K562 (cell line): ENCODE measurements at regions not wholly inside any gene's neighbourhood (a gene's known extent, or its start where the extent isn't known, plus 50 kb on each side); places are given as distances from the start of the nearest gene placed in this dataset.

ENCODE experiments used
- ATAC-seq: fragments of 200-7000 bp; cut with Tn5 transposase; 3 replicates; pipeline ENCODE4 v1.9.1; 2020; ENCODE audit warnings: moderate library complexity
- BruUV-seq: library from RNA; stranded (reverse); fragments of 400-500 nt; replicated peaks from 2 replicates; lab custom pipeline; 2021; lab: Mats Ljungman, UMichigan
- CTCF ChIA-PET: fragments of 300-600 bp; formaldehyde crosslinking; extraction: SDS; loops from one replicate; lab custom pipeline; 2021; ENCODE audit warnings: low intra/inter-chr PET ratio; lab: Yijun Ruan, JAX
- POLR2A ChIA-PET: fragments of 300-600, 350-650 bp; sonication (Branson Sonifier 250); formaldehyde crosslinking; extraction: SDS; loops from one replicate; lab custom pipeline; 2021; ENCODE audit warnings: antibody characterized with exemption, inconsistent platforms; lab: Yijun Ruan, JAX
- DNase-seq, 4 experiments: peaks; one replicate each; pipeline versions ENCODE4 v3.0.0 to v3.0.0-alpha.2; 2011 to 2018; ENCODE audit warnings: low spot score in 3 of 4, mixed read lengths in 3 of 4; ENCODE audit errors: extremely low read depth in 1 of 4
- FAIRE-seq: peaks from 2 replicates; lab custom pipeline; 2011; peaks lifted over from hg19 to GRCh38; lab: Jason Lieb, UNC
- H2AFZ ChIP-seq: 2 replicates; pipeline ENCODE4 v1.6.0; 2011; ENCODE audit warnings: low read depth, low read length, control low read depth, inconsistent platforms
- H3K27ac ChIP-seq: fragments of 200-600 bp; 3 replicates; pipeline ENCODE4 v1.8.0; 2011; ENCODE audit warnings: low read depth, mild to moderate bottlenecking, control low read depth, inconsistent platforms, low read length, moderate library complexity, mixed read lengths; ENCODE audit errors: extremely low read depth
- H3K27me3 ChIP-seq, 2 experiments: fragments of 300-600 bp in 1 of 2; 2 replicates in 1 of 2; 3 replicates in 1 of 2; pipeline versions ENCODE4 v1.6.0 to v1.8.0; 2011; ENCODE audit warnings: inconsistent platforms in 2 of 2, low read length in 2 of 2, mild to moderate bottlenecking in 1 of 2, mixed read lengths in 1 of 2, moderate library complexity in 1 of 2; ENCODE audit not compliant: control insufficient read depth in 2 of 2, insufficient read depth in 2 of 2
- H3K36me3 ChIP-seq: fragments of 300-600 bp; 3 replicates; pipeline ENCODE4 v1.8.0; 2011; ENCODE audit warnings: mild to moderate bottlenecking, low read length, inconsistent platforms; ENCODE audit not compliant: control insufficient read depth, insufficient read depth
- H3K4me1 ChIP-seq, 2 experiments: fragments of 200-600 bp in 1 of 2; replicated peaks in 1 of 2; 2 replicates in 1 of 2; 3 replicates in 1 of 2; pipeline versions ENCODE4 v1.5.1 to v1.8.0; 2011; ENCODE audit warnings: inconsistent platforms in 2 of 2, low read length in 2 of 2, mild to moderate bottlenecking in 1 of 2, mixed read lengths in 1 of 2, moderate library complexity in 1 of 2; ENCODE audit not compliant: control insufficient read depth in 2 of 2, insufficient read depth in 2 of 2
- H3K4me2 ChIP-seq: 2 replicates; pipeline ENCODE4 v1.6.1; 2011; ENCODE audit warnings: low read length, control low read depth, inconsistent platforms, mixed read lengths; ENCODE audit not compliant: insufficient read depth
- H3K4me3 ChIP-seq: fragments of 200-600 bp; sonication (generic), shearing (Covaris generic); 2 replicates; pipeline ENCODE4 v1.5.1; 2016; ENCODE audit warnings: control low read depth, inconsistent platforms
- H3K79me2 ChIP-seq: fragments of 200-600 bp; 3 replicates; pipeline ENCODE4 v1.8.0; 2011; ENCODE audit warnings: low read length, inconsistent platforms; ENCODE audit not compliant: control insufficient read depth, insufficient read depth
- H3K9ac ChIP-seq, 2 experiments: 2 replicates each; pipeline versions ENCODE4 v1.6.0 to v1.6.1; 2011; ENCODE audit warnings: low read depth in 2 of 2, low read length in 2 of 2, control low read depth in 1 of 2, inconsistent platforms in 1 of 2, mild to moderate bottlenecking in 1 of 2, mixed read lengths in 1 of 2; ENCODE audit not compliant: insufficient read depth in 1 of 2
- H3K9me1 ChIP-seq: one replicate; pipeline ENCODE4 v1.6.0; 2011; ENCODE audit warnings: inconsistent platforms, mild to moderate bottlenecking, low read length, moderate library complexity; ENCODE audit not compliant: control insufficient read depth, insufficient read depth
- H3K9me3 ChIP-seq: replicated peaks from 2 replicates; pipeline ENCODE4 v1.5.1; 2011; ENCODE audit warnings: low read depth, low read length, inconsistent platforms; ENCODE audit not compliant: control insufficient read depth, insufficient read depth
- H4K20me1 ChIP-seq: replicated peaks from 2 replicates; pipeline ENCODE4 v1.6.1; 2011; ENCODE audit warnings: low read length, inconsistent platforms, mixed read lengths; ENCODE audit not compliant: control insufficient read depth, insufficient read depth
- BCLAF1 ChIP-seq, 2 experiments: fragments of 450-650 bp in 1 of 2; IDR thresholded peaks; 2 replicates each; pipeline ENCODE4 v1.6.1; 2011 to 2017; ENCODE audit warnings: low read depth in 2 of 2, antibody characterized with exemption in 1 of 2, borderline replicate concordance in 1 of 2, low read length in 1 of 2, mild to moderate bottlenecking in 1 of 2, mixed read lengths in 1 of 2; ENCODE audit not compliant: control insufficient read depth in 1 of 2
- CTCF ChIP-seq, 3 experiments: IDR thresholded peaks in 2 of 3; conservative IDR thresholded peaks in 1 of 3; 2 replicates each; pipeline ENCODE4 v1.5.1; 2011 to 2012; ENCODE audit warnings: low read length in 3 of 3, mild to moderate bottlenecking in 3 of 3, control low read depth in 2 of 3, improper control_type of control experiment in 1 of 3, inconsistent platforms in 1 of 3, low read depth in 1 of 3, mixed read lengths in 1 of 3, moderate library complexity in 1 of 3; ENCODE audit not compliant: insufficient read depth in 2 of 3
- ELK3 ChIP-seq: fragments of 450-650 bp; formaldehyde crosslinking; IDR thresholded peaks from 2 replicates; pipeline ENCODE4 v1.4.0; 2020; ENCODE audit warnings: mild to moderate bottlenecking
- MYC ChIP-seq, 2 experiments: fragments of 250-450 bp in 1 of 2; sonication (Bioruptor Pico) in 1 of 2; IDR thresholded peaks; 2 replicates each; pipeline versions ENCODE4 v1.5.1 to v1.6.1; 2012 to 2021; ENCODE audit warnings: low read depth in 2 of 2, borderline replicate concordance in 1 of 2, improper control_type of control experiment in 1 of 2, low read length in 1 of 2, mild to moderate bottlenecking in 1 of 2, moderate library complexity in 1 of 2
- SMARCA4 ChIP-seq: fragments of 450-650 bp; IDR thresholded peaks from 2 replicates; pipeline ENCODE4 v1.6.1; 2016
- TAF7 ChIP-seq: fragments of 450-650 bp; IDR thresholded peaks from 2 replicates; pipeline ENCODE4 v1.6.1; 2016; ENCODE audit warnings: missing genetic modification characterization, missing compliant biosample characterization
- XRCC4 ChIP-seq: IDR thresholded peaks from one replicate; pipeline ENCODE4 v1.6.1; 2011; ENCODE audit not compliant: insufficient read depth, insufficient read length; ENCODE audit errors: extremely low read depth
- WGBS: fragments of 100-300 bp; shearing (Covaris generic); methylation state at CpG from one replicate; pipeline ENCODE4 v1.1.6; 2016; ENCODE audit warnings: low coverage, mixed read lengths; ENCODE audit not compliant: insufficient coverage; ENCODE audit errors: missing lambda C conversion rate; 5-methylcytosine and 5-hydroxymethylcytosine counted together
- in situ Hi-C: fragments of 300-500 bp; cut with MboI; formaldehyde crosslinking; loops from 4 replicates; pipeline ENCODE4 v1.15.0; 2018; ENCODE audit warnings: inconsistent platforms, mixed read lengths
- intact Hi-C: fragments of 100-400 bp; cut with micrococcal nuclease; formaldehyde crosslinking; loops from 2 replicates; pipeline ENCODE4 v1.14.2; 2022

GRCh38 chr2:175441181-175441761, 259.8 kb upstream of the ATP5MC3 start (continued):
- no peak for TF ChIP-seq ELK3
- TF ChIP-seq XRCC4: no peak
- TF ChIP-seq TAF7 (tag): no peak
- no peak for TF ChIP-seq SMARCA4

GRCh38 chr2:175439416-175439815, 257.9 kb upstream of the ATP5MC3 start:
- no TSS peak for BruUV-seq
- 0% methylated on average over 1 of the region's 1 CpG for WGBS

More at GRCh38 chr2:175439416-175439815, 257.9 kb upstream of the ATP5MC3 start:
- Histone ChIP-seq H3K9me3 (no peaks in the 10 kb centered on the region), H3K4me1 (no peaks in the 10 kb centered on the region), H3K9me1 (no peaks in the 10 kb centered on the region), H3K27me3 (peaks cover 6 to 10% of the 10 kb centered on the region in 2 experiments; a peak in 2 of 5 replicates), H3K9ac (no peak overlapping the region), H2AFZ (no peak overlapping the region; the same call in 1 of the 2 replicates), H3K27ac (no peak overlapping the region), H4K20me1 (no peaks in the 10 kb centered on the region), H3K36me3 (no peaks in the 10 kb centered on the region), H3K4me3 (no peak overlapping the region), H3K4me2 (no peak overlapping the region), H3K79me2 (no peaks in the 10 kb centered on the region)
- CTCF ChIA-PET: no interaction called here
- ATAC-seq: peak; percentile 39; the same call in 1 of the 3 replicates
- no peak for FAIRE-seq
- in situ Hi-C loops (no loop called here), intact Hi-C loops (no loop called here)
- TF ChIP-seq CTCF (IDR thresholded peaks at IDR 0.05 in 2 of 3, conservative IDR thresholded peaks at IDR 0.05 in 1 of 3; ENCODE audit: insufficient read depth in 2 of 3, low read depth in 1 of 3, low read length in 3 of 3): peak; percentile 14 to 24 (median 23); a peak in 2 of 6 replicates
- 0 out of 2 replicates have a peak, but pooled peaks have one; percentile 28 for TF ChIP-seq MYC (IDR thresholded peaks at IDR 0.05; ENCODE audit: low read depth, low read length)
- TF ChIP-seq MYC (CRISPR knock-in tag; IDR thresholded peaks at IDR 0.05; ENCODE audit: borderline replicate concordance, low read depth): no peak
- TF ChIP-seq BCLAF1 (IDR thresholded peaks at IDR 0.05; ENCODE audit: borderline replicate concordance in 1 of 2, control insufficient read depth in 1 of 2, low read depth in 2 of 2, low read length in 1 of 2): no peak
- POLR2A ChIA-PET: no interaction called here
- peak in 2 of 4 experiments; percentile 3 to 11 for DNase-seq
